PC-9 (cell line): ENCODE measurements at regions not wholly inside any gene's neighbourhood (a gene's known extent, or its start where the extent isn't known, plus 50 kb on each side); places are given as distances from the start of the nearest gene placed in this dataset.
"Not testable (repeated sequence)": the region's sequence is repeated elsewhere in the genome, so short reads cannot be mapped to it uniquely, and the experiment has no call there.

Source experiments
- BruUV-seq: library from RNA; stranded (reverse); fragments of 400-500 nt; replicated peaks from 2 replicates; lab custom pipeline; 2021; lab: Mats Ljungman, UMichigan
- CTCF ChIA-PET: fragments of 300-600 bp; sonication (Branson Sonifier 250); formaldehyde crosslinking; loops from one replicate; lab custom pipeline; 2022; ENCODE audit warnings: antibody characterized with exemption; lab: Charles Lee
- POLR2A ChIA-PET: fragments of 300-600 bp; sonication (Branson Sonifier 250); formaldehyde crosslinking; loops from one replicate; lab custom pipeline; 2022; ENCODE audit warnings: antibody characterized with exemption; ENCODE audit not compliant: unreplicated experiment; lab: Charles Lee
- DNase-seq, 2 experiments: peaks; one replicate each; pipeline versions ENCODE4 v3.0.0 to v3.0.0-alpha.2; 2015 to 2022; ENCODE audit warnings: mixed read lengths in 1 of 2
- H2AFZ ChIP-seq: fragments of 200-600 bp; sonication (generic); 2 replicates; pipeline ENCODE4 v1.8.1; 2017; ENCODE audit warnings: antibody characterized with exemption
- H3F3A ChIP-seq: fragments of 200-600 bp; sonication (generic); 2 replicates; pipeline ENCODE4 v1.8.1; 2017; ENCODE audit warnings: antibody characterized with exemption, mild to moderate bottlenecking, low read depth; ENCODE audit not compliant: insufficient read depth
- H3K27ac ChIP-seq: fragments of 200-600 bp; sonication (generic); 2 replicates; pipeline ENCODE4 v1.6.1; 2016; ENCODE audit warnings: mixed run types
- H3K27me3 ChIP-seq: fragments of 200-600 bp; sonication (generic); 2 replicates; pipeline ENCODE4 v1.6.1; 2016; ENCODE audit warnings: low read depth, mixed run types; ENCODE audit not compliant: insufficient read depth
- H3K36me3 ChIP-seq: fragments of 200-600 bp; sonication (generic); 2 replicates; pipeline ENCODE4 v1.6.1; 2016; ENCODE audit warnings: low read depth, mixed run types
- H3K4me1 ChIP-seq: fragments of 200-600 bp; sonication (generic); replicated peaks from 2 replicates; pipeline ENCODE4 v1.6.1; 2016; ENCODE audit warnings: mixed run types; ENCODE audit not compliant: insufficient read depth
- H3K4me2 ChIP-seq: fragments of 200-600 bp; sonication (generic); 2 replicates; pipeline ENCODE4 v1.6.1; 2017; ENCODE audit warnings: mixed run types
- H3K4me3 ChIP-seq: fragments of 200-600 bp; sonication (generic); 2 replicates; pipeline ENCODE4 v1.6.1; 2016; ENCODE audit warnings: mixed run types
- H3K79me2 ChIP-seq: fragments of 200-600 bp; sonication (generic); 2 replicates; pipeline ENCODE4 v1.6.1; 2017; ENCODE audit warnings: low read depth, mixed run types
- H3K9me2 ChIP-seq: fragments of 200-600 bp; sonication (generic); 2 replicates; pipeline ENCODE4 v1.8.1; 2017; ENCODE audit warnings: mild to moderate bottlenecking; ENCODE audit not compliant: insufficient read depth
- H3K9me3 ChIP-seq: fragments of 200-600 bp; sonication (generic); 2 replicates; pipeline ENCODE4 v1.8.1; 2016; ENCODE audit warnings: low read depth; ENCODE audit not compliant: insufficient read depth
- H4K20me1 ChIP-seq: fragments of 200-600 bp; sonication (generic); 2 replicates; pipeline ENCODE4 v1.8.1; 2017; ENCODE audit not compliant: insufficient read depth
- EZH2 ChIP-seq: fragments of 200-600 bp; sonication (generic); IDR thresholded peaks from 2 replicates; pipeline ENCODE4 v1.8.0; 2017; ENCODE audit warnings: antibody characterized with exemption, low read depth
- intact Hi-C: fragments of 100-400 bp; cut with micrococcal nuclease; formaldehyde crosslinking; loops from one replicate; pipeline ENCODE4 v1.10.0; 2022; ENCODE audit not compliant: unreplicated experiment
- TF ChIP-seq, protein P1 (sequence below): fragments of 200-600 bp; sonication (generic); conservative IDR thresholded peaks from 2 replicates; pipeline ENCODE4 v1.6.1; 2017; ENCODE audit warnings: mixed run types, antibody characterized with exemption, mild to moderate bottlenecking, moderate library complexity

DNA sequence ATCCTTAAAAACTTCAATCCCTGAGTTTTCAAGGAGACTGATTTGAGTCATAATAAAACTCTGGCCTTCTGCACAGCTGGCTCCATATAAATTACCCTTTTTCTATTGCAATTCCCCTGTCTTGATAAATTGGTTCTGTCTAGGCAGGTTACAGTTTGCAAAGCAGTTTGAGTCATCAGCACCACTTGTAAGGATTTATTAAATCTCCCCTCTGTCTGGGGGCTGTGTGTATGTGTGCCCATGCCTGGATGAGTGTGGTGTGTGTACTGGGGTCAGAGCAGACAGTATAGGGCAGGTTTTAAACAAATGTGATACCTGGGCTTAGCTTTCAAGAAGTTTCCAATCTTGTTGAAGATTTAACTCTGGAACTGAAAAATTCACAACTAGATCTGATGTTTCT lies 228.6 kb downstream of the FNDC1 start:
- Histone ChIP-seq H3K79me2 (no peaks in the 10 kb centered on the region), H3K27me3 (peaks cover 19% of the 10 kb centered on the region; the same call in 1 of the 2 replicates), H3K4me1 (no peaks in the 10 kb centered on the region), H3K27ac (no peak overlapping the region), H3K4me3 (no peak overlapping the region), H3F3A (no peaks in the 10 kb centered on the region), H2AFZ (no peak overlapping the region), H3K9me3 (no peaks in the 10 kb centered on the region), H3K9me2 (no peaks in the 10 kb centered on the region), H3K36me3 (no peaks in the 10 kb centered on the region), H4K20me1 (no peaks in the 10 kb centered on the region), H3K4me2 (no peak overlapping the region)
- no TSS peak for BruUV-seq
- TF ChIP-seq EZH2, result no peak
- TF ChIP-seq, protein P1, sequence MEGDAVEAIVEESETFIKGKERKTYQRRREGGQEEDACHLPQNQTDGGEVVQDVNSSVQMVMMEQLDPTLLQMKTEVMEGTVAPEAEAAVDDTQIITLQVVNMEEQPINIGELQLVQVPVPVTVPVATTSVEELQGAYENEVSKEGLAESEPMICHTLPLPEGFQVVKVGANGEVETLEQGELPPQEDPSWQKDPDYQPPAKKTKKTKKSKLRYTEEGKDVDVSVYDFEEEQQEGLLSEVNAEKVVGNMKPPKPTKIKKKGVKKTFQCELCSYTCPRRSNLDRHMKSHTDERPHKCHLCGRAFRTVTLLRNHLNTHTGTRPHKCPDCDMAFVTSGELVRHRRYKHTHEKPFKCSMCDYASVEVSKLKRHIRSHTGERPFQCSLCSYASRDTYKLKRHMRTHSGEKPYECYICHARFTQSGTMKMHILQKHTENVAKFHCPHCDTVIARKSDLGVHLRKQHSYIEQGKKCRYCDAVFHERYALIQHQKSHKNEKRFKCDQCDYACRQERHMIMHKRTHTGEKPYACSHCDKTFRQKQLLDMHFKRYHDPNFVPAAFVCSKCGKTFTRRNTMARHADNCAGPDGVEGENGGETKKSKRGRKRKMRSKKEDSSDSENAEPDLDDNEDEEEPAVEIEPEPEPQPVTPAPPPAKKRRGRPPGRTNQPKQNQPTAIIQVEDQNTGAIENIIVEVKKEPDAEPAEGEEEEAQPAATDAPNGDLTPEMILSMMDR, result no peak
- DNase-seq, result no peak
- intact Hi-C loops, result no loop called here
- ChIA-PET CTCF (no interaction called here), POLR2A (no interaction called here)

DNA sequence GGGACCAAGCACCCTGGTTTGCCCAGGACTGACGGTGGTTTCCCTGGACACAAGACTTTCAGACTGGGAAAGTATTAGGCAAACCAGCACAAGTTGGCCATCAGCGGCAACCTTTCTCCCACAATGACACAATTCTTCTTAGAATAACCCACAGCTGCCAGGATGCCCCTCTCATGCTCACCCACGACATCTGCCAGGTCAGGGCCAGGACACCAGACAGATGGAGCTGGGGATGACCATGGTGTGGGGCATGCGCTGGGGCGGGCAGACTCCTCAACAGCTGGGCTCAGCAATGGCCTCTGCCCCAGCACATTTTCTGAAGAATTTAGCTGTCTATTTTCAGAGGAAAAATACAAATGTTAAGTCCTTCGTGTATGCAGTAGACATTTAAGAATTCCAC lies 226.4 kb downstream of the FNDC1 start:
- no peak for DNase-seq
- H3K27ac ChIP-seq, result no peak overlapping the region
- TF ChIP-seq, protein P1, result no peak
- no peak for TF ChIP-seq EZH2
- no peaks in the 10 kb centered on the region for H3K79me2 ChIP-seq
- no peaks in the 10 kb centered on the region for H3K9me2 ChIP-seq
- no peak overlapping the region for H3K4me3 ChIP-seq
- H3F3A ChIP-seq, result no peaks in the 10 kb centered on the region
- CTCF ChIA-PET, result no interaction called here
- H3K4me1 ChIP-seq, result no peaks in the 10 kb centered on the region
- H3K36me3 ChIP-seq, result no peaks in the 10 kb centered on the region
- BruUV-seq, result no TSS peak
- intact Hi-C loops, result no loop called here
- no peaks in the 10 kb centered on the region for H4K20me1 ChIP-seq
- H3K27me3 ChIP-seq, result peaks cover 14% of the 10 kb centered on the region; the same call in 1 of the 2 replicates
- H3K4me2 ChIP-seq, result no peak overlapping the region
- no peaks in the 10 kb centered on the region for H3K9me3 ChIP-seq
- POLR2A ChIA-PET, result no interaction called here
- H2AFZ ChIP-seq, result no peak overlapping the region

DNA sequence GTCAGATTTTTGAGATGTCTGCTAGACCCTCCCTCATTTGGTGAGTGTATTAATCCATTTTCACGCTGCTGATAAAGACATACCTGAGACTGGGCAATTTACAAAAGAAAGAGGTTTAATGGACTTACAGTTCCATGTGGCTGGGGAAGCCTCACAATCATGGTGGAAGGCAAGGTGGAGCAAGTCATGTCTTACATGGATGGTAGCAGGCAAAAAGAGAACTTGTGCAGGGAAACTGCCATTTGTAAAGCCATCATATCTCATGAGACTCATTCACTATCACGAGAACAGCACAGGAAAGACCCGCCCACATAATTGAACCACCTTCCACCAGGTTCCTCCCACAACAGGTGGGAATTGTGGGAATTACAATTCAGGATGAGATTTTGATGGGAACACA lies 223.5 kb downstream of the FNDC1 start:
- H3K36me3 ChIP-seq, POLR2A ChIA-PET, CTCF ChIA-PET, H3K4me1 ChIP-seq, H3K79me2 ChIP-seq, intact Hi-C loops, H4K20me1 ChIP-seq, BruUV-seq, H3K4me2 ChIP-seq, DNase-seq, H3F3A ChIP-seq, H3K9me3 ChIP-seq, H3K27ac ChIP-seq, H3K4me3 ChIP-seq, H2AFZ ChIP-seq, H3K9me2 ChIP-seq, H3K27me3 ChIP-seq: not testable (repeated sequence)

DNA sequence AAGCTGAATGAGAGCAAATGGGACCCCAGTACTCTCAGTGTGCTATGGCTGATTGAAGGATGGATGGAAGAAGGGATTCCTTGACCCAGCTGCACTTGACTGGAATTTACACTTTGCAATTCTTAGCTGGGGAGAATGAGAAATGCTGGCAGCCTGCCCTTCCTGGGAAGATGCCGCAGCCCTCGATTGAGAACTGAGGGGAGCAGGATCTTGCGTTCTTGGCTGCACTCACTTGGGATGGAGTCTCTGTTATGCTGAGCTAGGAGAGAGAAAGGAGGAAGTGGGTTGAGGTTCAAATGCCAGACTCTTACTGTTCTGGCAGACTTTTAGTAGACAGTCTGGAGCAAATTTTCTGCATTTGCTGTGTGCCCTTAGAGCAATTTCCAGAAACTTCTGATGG lies 221.2 kb downstream of the FNDC1 start:
- DNase-seq, result no peak
- no peaks in the 10 kb centered on the region for H3K36me3 ChIP-seq
- no peaks in the 10 kb centered on the region for H4K20me1 ChIP-seq
- TF ChIP-seq EZH2, result no peak
- TF ChIP-seq, protein P1, result no peak
- H3K4me1 ChIP-seq, result no peaks in the 10 kb centered on the region
- ChIA-PET CTCF (no interaction called here), POLR2A (no interaction called here)
- BruUV-seq, result no TSS peak
- no peak overlapping the region for H2AFZ ChIP-seq
- H3K9me3 ChIP-seq, result no peaks in the 10 kb centered on the region
- peaks cover 8% of the 10 kb centered on the region; the same call in 1 of the 2 replicates for H3K27me3 ChIP-seq
- no peak overlapping the region for H3K4me2 ChIP-seq
- H3K79me2 ChIP-seq, result no peaks in the 10 kb centered on the region
- no peaks in the 10 kb centered on the region for H3K9me2 ChIP-seq
- intact Hi-C loops, result no loop called here
- H3F3A ChIP-seq, result no peaks in the 10 kb centered on the region
- H3K27ac ChIP-seq, result no peak overlapping the region
- no peak overlapping the region for H3K4me3 ChIP-seq
